Spleen (tissue), 11 donors: ENCODE measurements at regions not wholly inside any gene's neighbourhood (a gene's known extent, or its start where the extent isn't known, plus 50 kb on each side); places are given as distances from the start of the nearest gene placed in this dataset.

Experiments used
- DNase-seq: peaks from one replicate; pipeline ENCODE4 v3.0.0-alpha.2; 2020
- H3K27ac ChIP-seq, 8 donors: fragments of 200-600 bp; sonication (generic) in 7 of 8; 1 replicate in 4 of 8; 2 replicates in 4 of 8; pipeline versions ENCODE4 v1.5.0 to v1.8.0; 2016 to 2021; ENCODE audit warnings: inconsistent platforms in 4 of 8, mild to moderate bottlenecking in 4 of 8, moderate library complexity in 1 of 8
- H3K27me3 ChIP-seq, 7 donors: fragments of 200-600 bp; sonication (generic) in 6 of 7; replicated peaks in 1 of 7; 1 replicate in 4 of 7; 2 replicates in 3 of 7; pipeline versions ENCODE4 v1.5.0 to v1.8.0; 2016 to 2021; ENCODE audit warnings: inconsistent platforms in 3 of 7, mild to moderate bottlenecking in 1 of 7
- H3K36me3 ChIP-seq, 6 donors: fragments of 200-600 bp; sonication (generic) in 5 of 6; 1 replicate in 4 of 6; 2 replicates in 2 of 6; pipeline versions ENCODE4 v1.5.0 to v1.8.0; 2016 to 2021; ENCODE audit warnings: inconsistent platforms in 2 of 6
- H3K4me1 ChIP-seq, 6 donors: fragments of 200-600 bp; sonication (generic) in 5 of 6; 1 replicate in 3 of 6; 2 replicates in 3 of 6; pipeline versions ENCODE4 v1.5.0 to v1.8.0; 2016 to 2021; ENCODE audit warnings: inconsistent platforms in 3 of 6
- H3K4me3 ChIP-seq, 8 donors: fragments of 200-600 bp; sonication (generic) in 7 of 8; 1 replicate in 4 of 8; 2 replicates in 4 of 8; pipeline versions ENCODE4 v1.5.0 to v1.8.0; 2016 to 2021; ENCODE audit warnings: inconsistent platforms in 4 of 8, mild to moderate bottlenecking in 4 of 8, moderate library complexity in 2 of 8
- H3K9me3 ChIP-seq, 8 donors: fragments of 200-600 bp; sonication (generic) in 7 of 8; 1 replicate in 4 of 8; 2 replicates in 4 of 8; pipeline versions ENCODE4 v1.5.0 to v1.8.0; 2016 to 2021; ENCODE audit warnings: inconsistent platforms in 4 of 8
- CTCF ChIP-seq, 11 experiments: fragments of 200-600 bp in 7 of 11; fragments of 450-650 bp in 4 of 11; sonication (generic) in 4 of 11; IDR thresholded peaks in 8 of 11; conservative IDR thresholded peaks in 3 of 11; 1 replicate in 7 of 11; 2 replicates in 4 of 11; pipeline versions ENCODE4 v1.4.0 to v1.8.0; 2016 to 2021; ENCODE audit warnings: antibody characterized with exemption in 11 of 11, inconsistent platforms in 4 of 11, mild to moderate bottlenecking in 1 of 11
- POLR2A ChIP-seq, 3 donors: fragments of 450-650 bp; IDR thresholded peaks; one replicate each; pipeline ENCODE4 v1.5.1; 2017; ENCODE audit warnings: antibody characterized with exemption in 3 of 3, mild to moderate bottlenecking in 1 of 3
- POLR2AphosphoS5 ChIP-seq, 3 donors: sonication (generic); formaldehyde crosslinking; IDR thresholded peaks; one replicate each; pipeline ENCODE4 v1.5.1; 2017; ENCODE audit warnings: antibody characterized with exemption in 3 of 3
- WGBS, 5 donors: extraction: QIAGEN DNeasy Blood & Tissue Kit in 3 of 5; methylation state at CpG; one replicate each; pipeline versions ENCODE4 v1.1.5 to v1.1.7; 2013 to 2018; 5-methylcytosine and 5-hydroxymethylcytosine counted together
- intact Hi-C: fragments of 100-400 bp; cut with DNase I; formaldehyde crosslinking; loops from one replicate; pipeline ENCODE4 v1.15.0; 2023; ENCODE audit warnings: low total_unique reads
- donor health status: healthy with polysubstance abuse.
- donor health status: DM: no; HTN: no; CAD: no; lungs with moderate emphysema.
- donor health status: DM: no; HTN: no; CAD: no.
- donor health status: Bipolar disorder and iron deficiency.
- donor health status: healthy.
- donor health status: DM: no; HTN: no; CAD: no.
- donor health status: DM: yes; HTN: yes; CAD: no.

GRCh38 chr5:56513141-56513540, 280.0 kb upstream of the ANKRD55 start:
- intact Hi-C loops, result no loop called here
- H3K9me3 ChIP-seq, result no peaks in the 10 kb centered on the region
- H3K27me3 ChIP-seq, result no peaks in the 10 kb centered on the region
- H3K36me3 ChIP-seq, result no peaks in the 10 kb centered on the region
- peak overlapping the region in 4 of 8 donors; percentile 26 to 54 (median 40) for H3K27ac ChIP-seq
- TF ChIP-seq POLR2A (IDR thresholded peaks at IDR 0.05), result no peak
- no peak for TF ChIP-seq POLR2AphosphoS5 (IDR thresholded peaks at IDR 0.05)
- TF ChIP-seq CTCF (IDR thresholded peaks at IDR 0.05 in 8 of 11, conservative IDR thresholded peaks at IDR 0.05 in 3 of 11), result no peak
- H3K4me3 ChIP-seq, result no peak overlapping the region
- H3K4me1 ChIP-seq, result peaks cover 0 to 38% (median 29%) of the 10 kb centered on the region in 6 donors
- WGBS, 5 donors, result 0% methylated on average over 1 of the region's 1 CpG
- DNase-seq, result no peak

GRCh38 chr5:56512313-56512996, 279.3 kb upstream of the ANKRD55 start:
- Histone ChIP-seq H3K9me3 (no peaks in the 10 kb centered on the region), H3K27ac (peak overlapping the region in 5 of 8 donors; percentile 14 to 54 (median 36)), H3K27me3 (no peaks in the 10 kb centered on the region), H3K36me3 (no peaks in the 10 kb centered on the region), H3K4me3 (no peak overlapping the region), H3K4me1 (peaks cover 0 to 36% (median 28%) of the 10 kb centered on the region in 6 donors)
- 56 to 75% (median 68%) methylated on average over 6 of the region's 6 CpGs for WGBS, 5 donors
- DNase-seq, result no peak
- intact Hi-C loops, result no loop called here
- no peak for TF ChIP-seq POLR2A (IDR thresholded peaks at IDR 0.05)
- peak in 2 of 3 donors; percentile 60 to 74 for TF ChIP-seq POLR2AphosphoS5 (IDR thresholded peaks at IDR 0.05)

- peaks cover 0 to 26% (median 17%) of the 10 kb centered on the region in 6 donors for H3K4me1 ChIP-seq
- H3K9me3 ChIP-seq, result no peaks in the 10 kb centered on the region
- TF ChIP-seq POLR2A (IDR thresholded peaks at IDR 0.05) (no peak), CTCF (IDR thresholded peaks at IDR 0.05 in 8 of 11, conservative IDR thresholded peaks at IDR 0.05 in 3 of 11) (no peak)
- no peak overlapping the region for H3K4me3 ChIP-seq
- H3K27ac ChIP-seq, result no peak overlapping the region
- intact Hi-C loops, result no loop called here
- WGBS, 5 donors, result 96 to 100% (median 97%) methylated on average over 2 of the region's 2 CpGs
- no peaks in the 10 kb centered on the region for H3K36me3 ChIP-seq
- H3K27me3 ChIP-seq, result no peaks in the 10 kb centered on the region
- no peak for DNase-seq
Measured at GRCh38 chr5:56511326-56511841, 278.3 kb upstream of the ANKRD55 start.

- intact Hi-C loops, result no loop called here
- TF ChIP-seq POLR2A (IDR thresholded peaks at IDR 0.05) (no peak), CTCF (IDR thresholded peaks at IDR 0.05 in 8 of 11, conservative IDR thresholded peaks at IDR 0.05 in 3 of 11) (no peak), POLR2AphosphoS5 (IDR thresholded peaks at IDR 0.05) (no peak)
- H3K9me3 ChIP-seq, result no peaks in the 10 kb centered on the region
- no peak overlapping the region for H3K27ac ChIP-seq
- 75 to 88% (median 85%) methylated on average over 2 of the region's 2 CpGs for WGBS, 5 donors
- peaks cover 0 to 11% (median 10%) of the 10 kb centered on the region in 6 donors for H3K4me1 ChIP-seq
- no peak overlapping the region for H3K4me3 ChIP-seq
- no peaks in the 10 kb centered on the region for H3K36me3 ChIP-seq
- no peak for DNase-seq
- no peaks in the 10 kb centered on the region for H3K27me3 ChIP-seq
Measured at GRCh38 chr5:56508249-56508648, 275.1 kb upstream of the ANKRD55 start.
